ENCODE measurements at regions not wholly inside any gene's neighbourhood (a gene's known extent, or its start where the extent isn't known, plus 50 kb on each side); places are given as distances from the start of the nearest gene placed in this dataset.
A peak's percentile ranks its signal among the peaks of the same experiment; 100 is the strongest.

GRCh38 chr14:76708028-76708427 is 53.2 kb upstream of the VASH1 start:
- Histone ChIP-seq H3K4me3 (ENCODE audit: low read depth, low read length) (no peak overlapping the region), H3K36me3 (ENCODE audit: control insufficient read depth in 2 of 2, insufficient read depth in 1 of 2, low read length in 2 of 2) (no peaks in the 10 kb centered on the region), H3K27ac (ENCODE audit: extremely low read depth, low read depth, low read length) (no peak overlapping the region), H3K9me3 (ENCODE audit: control insufficient read depth, insufficient read depth, low read depth, low read length) (no peaks in the 10 kb centered on the region), H3K4me1 (ENCODE audit: control insufficient read depth, insufficient read depth, low read length) (no peaks in the 10 kb centered on the region)
- ChIA-PET CTCF (interaction anchor here (0.6 to 3.8 kb wide), 6 partner anchors 11 to 363 kb away, joined by 3 to 28 read pairs (median 4); partner anchors contain the start of gene ANGEL1), POLR2A (no interaction called here)
- TF ChIP-seq OVOL3 (tag by site-specific recombination; IDR thresholded peaks at IDR 0.05) (no peak), ZNF555 (tag by site-specific recombination; conservative IDR thresholded peaks at IDR 0.05) (no peak), ZNF629 (tag by site-specific recombination; IDR thresholded peaks at IDR 0.05) (0 out of 2 replicates have a peak, but pooled peaks have one; percentile 23)

GRCh38 chr14:76708771-76709170 is 52.5 kb upstream of the VASH1 start:
- ChIA-PET POLR2A (no interaction called here), CTCF (interaction anchor here (0.7 to 3.8 kb wide), 10 partner anchors 13 to 386 kb away, joined by 3 to 28 read pairs (median 10); partner anchors contain the start of gene ANGEL1)
- H3K27ac ChIP-seq (ENCODE audit: extremely low read depth, low read depth, low read length), result no peak overlapping the region
- no peaks in the 10 kb centered on the region for H3K36me3 ChIP-seq (ENCODE audit: control insufficient read depth in 2 of 2, insufficient read depth in 1 of 2, low read length in 2 of 2)
- H3K4me1 ChIP-seq (ENCODE audit: control insufficient read depth, insufficient read depth, low read length), result no peaks in the 10 kb centered on the region
- no peaks in the 10 kb centered on the region for H3K9me3 ChIP-seq (ENCODE audit: control insufficient read depth, insufficient read depth, low read depth, low read length)
- H3K4me3 ChIP-seq (ENCODE audit: low read depth, low read length), result no peak overlapping the region
- TF ChIP-seq EGR2 (tag by site-specific recombination; IDR thresholded peaks at IDR 0.05; ENCODE audit: low read depth) (no peak), PRDM1 (tag by site-specific recombination; IDR thresholded peaks at IDR 0.05) (no peak), ZNF157 (tag by site-specific recombination; IDR thresholded peaks at IDR 0.05) (no peak), ZNF394 (tag by site-specific recombination; IDR thresholded peaks at IDR 0.05; ENCODE audit: borderline replicate concordance) (no peak), ZNF521 (tag by site-specific recombination; IDR thresholded peaks at IDR 0.05) (no peak), ZNF404 (tag by site-specific recombination; IDR thresholded peaks at IDR 0.05) (no peak), ZNF274 (IDR thresholded peaks at IDR 0.05; ENCODE audit: low read length) (no peak), ZNF274 (tag by site-specific recombination; IDR thresholded peaks at IDR 0.05; ENCODE audit: borderline replicate concordance) (no peak)
- TF ChIP-seq, protein P1, sequence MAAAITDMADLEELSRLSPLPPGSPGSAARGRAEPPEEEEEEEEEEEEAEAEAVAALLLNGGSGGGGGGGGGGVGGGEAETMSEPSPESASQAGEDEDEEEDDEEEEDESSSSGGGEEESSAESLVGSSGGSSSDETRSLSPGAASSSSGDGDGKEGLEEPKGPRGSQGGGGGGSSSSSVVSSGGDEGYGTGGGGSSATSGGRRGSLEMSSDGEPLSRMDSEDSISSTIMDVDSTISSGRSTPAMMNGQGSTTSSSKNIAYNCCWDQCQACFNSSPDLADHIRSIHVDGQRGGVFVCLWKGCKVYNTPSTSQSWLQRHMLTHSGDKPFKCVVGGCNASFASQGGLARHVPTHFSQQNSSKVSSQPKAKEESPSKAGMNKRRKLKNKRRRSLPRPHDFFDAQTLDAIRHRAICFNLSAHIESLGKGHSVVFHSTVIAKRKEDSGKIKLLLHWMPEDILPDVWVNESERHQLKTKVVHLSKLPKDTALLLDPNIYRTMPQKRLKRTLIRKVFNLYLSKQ (tag by site-specific recombination; IDR thresholded peaks at IDR 0.05; ENCODE audit: borderline replicate concordance), result no peak
- TF ChIP-seq, protein P2, sequence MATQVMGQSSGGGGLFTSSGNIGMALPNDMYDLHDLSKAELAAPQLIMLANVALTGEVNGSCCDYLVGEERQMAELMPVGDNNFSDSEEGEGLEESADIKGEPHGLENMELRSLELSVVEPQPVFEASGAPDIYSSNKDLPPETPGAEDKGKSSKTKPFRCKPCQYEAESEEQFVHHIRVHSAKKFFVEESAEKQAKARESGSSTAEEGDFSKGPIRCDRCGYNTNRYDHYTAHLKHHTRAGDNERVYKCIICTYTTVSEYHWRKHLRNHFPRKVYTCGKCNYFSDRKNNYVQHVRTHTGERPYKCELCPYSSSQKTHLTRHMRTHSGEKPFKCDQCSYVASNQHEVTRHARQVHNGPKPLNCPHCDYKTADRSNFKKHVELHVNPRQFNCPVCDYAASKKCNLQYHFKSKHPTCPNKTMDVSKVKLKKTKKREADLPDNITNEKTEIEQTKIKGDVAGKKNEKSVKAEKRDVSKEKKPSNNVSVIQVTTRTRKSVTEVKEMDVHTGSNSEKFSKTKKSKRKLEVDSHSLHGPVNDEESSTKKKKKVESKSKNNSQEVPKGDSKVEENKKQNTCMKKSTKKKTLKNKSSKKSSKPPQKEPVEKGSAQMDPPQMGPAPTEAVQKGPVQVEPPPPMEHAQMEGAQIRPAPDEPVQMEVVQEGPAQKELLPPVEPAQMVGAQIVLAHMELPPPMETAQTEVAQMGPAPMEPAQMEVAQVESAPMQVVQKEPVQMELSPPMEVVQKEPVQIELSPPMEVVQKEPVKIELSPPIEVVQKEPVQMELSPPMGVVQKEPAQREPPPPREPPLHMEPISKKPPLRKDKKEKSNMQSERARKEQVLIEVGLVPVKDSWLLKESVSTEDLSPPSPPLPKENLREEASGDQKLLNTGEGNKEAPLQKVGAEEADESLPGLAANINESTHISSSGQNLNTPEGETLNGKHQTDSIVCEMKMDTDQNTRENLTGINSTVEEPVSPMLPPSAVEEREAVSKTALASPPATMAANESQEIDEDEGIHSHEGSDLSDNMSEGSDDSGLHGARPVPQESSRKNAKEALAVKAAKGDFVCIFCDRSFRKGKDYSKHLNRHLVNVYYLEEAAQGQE (tag by site-specific recombination; IDR thresholded peaks at IDR 0.05), result no peak
- TF ChIP-seq, protein P3, sequence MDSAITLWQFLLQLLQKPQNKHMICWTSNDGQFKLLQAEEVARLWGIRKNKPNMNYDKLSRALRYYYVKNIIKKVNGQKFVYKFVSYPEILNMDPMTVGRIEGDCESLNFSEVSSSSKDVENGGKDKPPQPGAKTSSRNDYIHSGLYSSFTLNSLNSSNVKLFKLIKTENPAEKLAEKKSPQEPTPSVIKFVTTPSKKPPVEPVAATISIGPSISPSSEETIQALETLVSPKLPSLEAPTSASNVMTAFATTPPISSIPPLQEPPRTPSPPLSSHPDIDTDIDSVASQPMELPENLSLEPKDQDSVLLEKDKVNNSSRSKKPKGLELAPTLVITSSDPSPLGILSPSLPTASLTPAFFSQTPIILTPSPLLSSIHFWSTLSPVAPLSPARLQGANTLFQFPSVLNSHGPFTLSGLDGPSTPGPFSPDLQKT (IDR thresholded peaks at IDR 0.05; ENCODE audit: borderline replicate concordance, low read depth, low read length), result no peak
